ENCODE measurements at regions not wholly inside any gene's neighbourhood (a gene's known extent, or its start where the extent isn't known, plus 50 kb on each side); places are given as distances from the start of the nearest gene placed in this dataset.
"Not testable (repeated sequence)": the region's sequence is repeated elsewhere in the genome, so short reads cannot be mapped to it uniquely, and the experiment has no call there.

DNA sequence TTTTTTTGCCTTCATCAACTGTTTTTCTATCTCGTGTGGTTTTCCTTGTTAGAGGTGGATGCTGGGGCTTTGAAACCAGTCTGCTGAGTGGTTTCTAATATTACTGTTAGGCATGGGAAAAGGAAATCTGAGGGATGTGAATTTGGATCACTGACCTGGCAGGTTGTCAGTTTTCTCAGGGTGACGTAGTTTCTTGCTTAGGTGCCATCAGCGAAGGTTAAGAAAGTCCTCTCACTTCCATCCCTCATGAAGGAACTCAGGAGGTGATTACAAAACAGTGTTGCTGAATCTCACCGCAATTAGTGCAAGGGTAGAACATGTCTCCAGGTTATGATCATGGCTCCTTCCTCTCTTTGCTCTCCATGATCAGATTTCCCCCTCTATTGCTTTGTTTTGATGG is 135.9 kb downstream of the SOX4 start:
- intact Hi-C loops (cut with micrococcal nuclease; ENCODE audit: unreplicated experiment): no loop called here
- DNase-seq (ENCODE audit: low spot score): no peak
- Histone ChIP-seq H3K27ac (ENCODE audit: low read depth, low read length, poor library complexity, severe bottlenecking) (no peak overlapping the region), H3K36me3 (ENCODE audit: insufficient read depth, low read length) (no peaks in the 10 kb centered on the region), H3K9me3 (ENCODE audit: low read length) (no peaks in the 10 kb centered on the region), H3K4me2 (ENCODE audit: low read length) (no peak overlapping the region), H2AFZ (ENCODE audit: low read length) (no peak overlapping the region), H3K4me3 (ENCODE audit: low read depth, low read length, poor library complexity, severe bottlenecking) (no peak overlapping the region), H4K20me1 (ENCODE audit: insufficient read depth, low read length) (no peaks in the 10 kb centered on the region), H3K4me1 (ENCODE audit: insufficient read depth, low read length, poor library complexity, severe bottlenecking) (no peaks in the 10 kb centered on the region), H3K9me2 (ENCODE audit: insufficient read depth, low read length) (no peaks in the 10 kb centered on the region), H3K79me2 (ENCODE audit: insufficient read depth, low read depth, low read length) (no peaks in the 10 kb centered on the region)
- ChIA-PET POLR2A (no interaction called here), CTCF (ENCODE audit: unreplicated experiment) (no interaction called here)
- no peak for TF ChIP-seq EZH2phosphoT487 (IDR thresholded peaks at IDR 0.05; ENCODE audit: borderline replicate concordance, low read depth, low read length)
- BruUV-seq (replicated peaks): no TSS peak

GRCh38 chr6:21730533-21730932 is 137.0 kb downstream of the SOX4 start:
- Histone ChIP-seq H3K36me3 (ENCODE audit: insufficient read depth, low read length) (no peaks in the 10 kb centered on the region), H3K9me3 (ENCODE audit: low read length) (no peaks in the 10 kb centered on the region), H3K4me2 (ENCODE audit: low read length) (no peak overlapping the region), H3K9me2 (ENCODE audit: insufficient read depth, low read length) (no peaks in the 10 kb centered on the region), H3K4me1 (ENCODE audit: insufficient read depth, low read length, poor library complexity, severe bottlenecking) (no peaks in the 10 kb centered on the region), H3K4me3 (ENCODE audit: low read depth, low read length, poor library complexity, severe bottlenecking) (no peak overlapping the region), H4K20me1 (ENCODE audit: insufficient read depth, low read length) (no peaks in the 10 kb centered on the region), H2AFZ (ENCODE audit: low read length) (no peak overlapping the region), H3K79me2 (ENCODE audit: insufficient read depth, low read depth, low read length) (no peaks in the 10 kb centered on the region), H3K27ac (ENCODE audit: low read depth, low read length, poor library complexity, severe bottlenecking) (no peak overlapping the region)
- TF ChIP-seq, protein P1, sequence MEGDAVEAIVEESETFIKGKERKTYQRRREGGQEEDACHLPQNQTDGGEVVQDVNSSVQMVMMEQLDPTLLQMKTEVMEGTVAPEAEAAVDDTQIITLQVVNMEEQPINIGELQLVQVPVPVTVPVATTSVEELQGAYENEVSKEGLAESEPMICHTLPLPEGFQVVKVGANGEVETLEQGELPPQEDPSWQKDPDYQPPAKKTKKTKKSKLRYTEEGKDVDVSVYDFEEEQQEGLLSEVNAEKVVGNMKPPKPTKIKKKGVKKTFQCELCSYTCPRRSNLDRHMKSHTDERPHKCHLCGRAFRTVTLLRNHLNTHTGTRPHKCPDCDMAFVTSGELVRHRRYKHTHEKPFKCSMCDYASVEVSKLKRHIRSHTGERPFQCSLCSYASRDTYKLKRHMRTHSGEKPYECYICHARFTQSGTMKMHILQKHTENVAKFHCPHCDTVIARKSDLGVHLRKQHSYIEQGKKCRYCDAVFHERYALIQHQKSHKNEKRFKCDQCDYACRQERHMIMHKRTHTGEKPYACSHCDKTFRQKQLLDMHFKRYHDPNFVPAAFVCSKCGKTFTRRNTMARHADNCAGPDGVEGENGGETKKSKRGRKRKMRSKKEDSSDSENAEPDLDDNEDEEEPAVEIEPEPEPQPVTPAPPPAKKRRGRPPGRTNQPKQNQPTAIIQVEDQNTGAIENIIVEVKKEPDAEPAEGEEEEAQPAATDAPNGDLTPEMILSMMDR (conservative IDR thresholded peaks at IDR 0.05; ENCODE audit: low read length): no peak
- no peak for TF ChIP-seq EZH2phosphoT487 (IDR thresholded peaks at IDR 0.05; ENCODE audit: borderline replicate concordance, low read depth, low read length)
- POLR2A ChIA-PET: interaction anchor here (1.1 kb wide), 1 partner anchor 9 kb away, joined by 4 read pairs; no protein-coding TSS in a partner anchor
- DNase-seq (ENCODE audit: low spot score): no peak
- CTCF ChIA-PET (ENCODE audit: unreplicated experiment): no interaction called here
- intact Hi-C loops (cut with micrococcal nuclease; ENCODE audit: unreplicated experiment): no loop called here
- BruUV-seq (replicated peaks): no TSS peak

DNA sequence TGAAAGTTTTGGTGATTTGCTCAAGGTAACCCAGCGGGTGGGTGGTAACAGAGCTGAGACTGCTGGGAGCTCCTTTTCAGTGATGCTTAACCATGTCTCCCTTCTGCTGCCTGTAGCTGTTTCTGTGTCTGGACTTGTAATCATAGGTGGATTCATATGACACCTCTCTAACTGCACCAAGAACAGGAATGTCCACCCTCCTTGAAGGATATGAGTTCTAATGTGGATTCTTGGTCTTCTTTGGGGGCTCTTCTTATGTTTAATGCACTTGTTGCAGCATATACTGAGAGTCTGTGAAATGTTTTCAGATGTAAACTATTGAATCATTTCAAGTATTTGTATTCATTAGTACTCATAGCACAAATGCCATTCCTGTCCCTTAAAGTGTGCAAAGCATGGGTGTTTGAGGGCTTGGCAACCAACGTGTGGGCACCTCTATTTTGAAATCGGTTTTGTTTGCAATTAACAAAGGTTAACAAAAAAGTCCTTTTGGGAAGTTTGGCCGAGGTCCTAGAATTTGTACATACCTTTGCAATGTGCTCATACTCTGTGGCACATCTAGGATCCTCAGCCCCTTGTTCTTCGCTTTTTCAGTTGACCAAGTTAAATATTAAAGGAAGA is 138.0 kb downstream of the SOX4 start:
- Histone ChIP-seq H3K79me2 (ENCODE audit: insufficient read depth, low read depth, low read length) (no peaks in the 10 kb centered on the region), H3K4me3 (ENCODE audit: low read depth, low read length, poor library complexity, severe bottlenecking) (no peak overlapping the region), H4K20me1 (ENCODE audit: insufficient read depth, low read length) (no peaks in the 10 kb centered on the region), H3K9me2 (ENCODE audit: insufficient read depth, low read length) (no peaks in the 10 kb centered on the region), H3K4me1 (ENCODE audit: insufficient read depth, low read length, poor library complexity, severe bottlenecking) (no peaks in the 10 kb centered on the region), H3K9me3 (ENCODE audit: low read length) (no peaks in the 10 kb centered on the region), H3K36me3 (ENCODE audit: insufficient read depth, low read length) (no peaks in the 10 kb centered on the region), H3K4me2 (ENCODE audit: low read length) (no peak overlapping the region), H2AFZ (ENCODE audit: low read length) (no peak overlapping the region), H3K27ac (ENCODE audit: low read depth, low read length, poor library complexity, severe bottlenecking) (no peak overlapping the region)
- TF ChIP-seq EZH2phosphoT487 (IDR thresholded peaks at IDR 0.05; ENCODE audit: borderline replicate concordance, low read depth, low read length): no peak
- TF ChIP-seq, protein P1 (conservative IDR thresholded peaks at IDR 0.05; ENCODE audit: low read length): no peak
- CTCF ChIA-PET (ENCODE audit: unreplicated experiment): no interaction called here
- no peak for DNase-seq (ENCODE audit: low spot score)
- POLR2A ChIA-PET: interaction anchor here (0.7 to 1.1 kb wide), 2 partner anchors 10 to 29 kb away, joined by 4 read pairs; no protein-coding TSS in a partner anchor
- BruUV-seq (replicated peaks): no TSS peak
- intact Hi-C loops (cut with micrococcal nuclease; ENCODE audit: unreplicated experiment): no loop called here

- H3K4me1 ChIP-seq (ENCODE audit: insufficient read depth, low read length, poor library complexity, severe bottlenecking); H3K9me2 ChIP-seq (ENCODE audit: insufficient read depth, low read length); CTCF ChIA-PET (ENCODE audit: unreplicated experiment); DNase-seq (ENCODE audit: low spot score); H3K4me3 ChIP-seq (ENCODE audit: low read depth, low read length, poor library complexity, severe bottlenecking); BruUV-seq (replicated peaks); H3K79me2 ChIP-seq (ENCODE audit: insufficient read depth, low read depth, low read length); H3K36me3 ChIP-seq (ENCODE audit: insufficient read depth, low read length); H3K9me3 ChIP-seq (ENCODE audit: low read length); H4K20me1 ChIP-seq (ENCODE audit: insufficient read depth, low read length); H3K4me2 ChIP-seq (ENCODE audit: low read length); H2AFZ ChIP-seq (ENCODE audit: low read length); intact Hi-C loops (cut with micrococcal nuclease; ENCODE audit: unreplicated experiment); H3K27ac ChIP-seq (ENCODE audit: low read depth, low read length, poor library complexity, severe bottlenecking): not testable (repeated sequence)
- POLR2A ChIA-PET: interaction anchor here (0.7 to 1.5 kb wide), 2 partner anchors 9 to 28 kb away, joined by 4 read pairs; no protein-coding TSS in a partner anchor
Observed at GRCh38 chr6:21732032-21732730, 138.6 kb downstream of the SOX4 start.
